Pancreas (tissue), 10 donors: ENCODE measurements at regions not wholly inside any gene's neighbourhood (a gene's known extent, or its start where the extent isn't known, plus 50 kb on each side); places are given as distances from the start of the nearest gene placed in this dataset.

Experiments
- ATAC-seq, 4 donors: fragments of 200-7000 bp; cut with Tn5 transposase; one replicate each; pipeline versions ENCODE4 v1.8.0 to v1.9.1; 2020; ENCODE audit warnings: mild to moderate bottlenecking in 4 of 4, moderate library complexity in 4 of 4
- DNase-seq, 6 donors: peaks; one replicate each; pipeline ENCODE4 v3.0.0-alpha.2; 2020
- FAIRE-seq: peaks from 2 replicates; lab custom pipeline; 2012; peaks lifted over from hg19 to GRCh38; lab: Jason Lieb, UNC
- H3K27ac ChIP-seq, 4 donors: fragments of 200-600 bp; sonication (generic); 1 replicate in 3 of 4; 2 replicates in 1 of 4; pipeline versions ENCODE4 v1.5.0 to v1.8.0; 2020
- H3K27me3 ChIP-seq, 4 donors: fragments of 200-600 bp; one replicate each; pipeline ENCODE4 v1.8.0; 2021
- H3K36me3 ChIP-seq, 3 donors: fragments of 200-600 bp; sonication (generic) in 1 of 3; one replicate each; pipeline versions ENCODE4 v1.5.0 to v1.8.0; 2020 to 2021
- H3K4me1 ChIP-seq, 3 donors: fragments of 200-600 bp; one replicate each; pipeline ENCODE4 v1.8.0; 2021
- H3K4me3 ChIP-seq, 4 donors: fragments of 200-600 bp; sonication (generic) in 2 of 4; one replicate each; pipeline versions ENCODE4 v1.5.0 to v1.8.0; 2020 to 2021
- H3K9me3 ChIP-seq, 4 donors: fragments of 200-600 bp; one replicate each; pipeline ENCODE4 v1.8.0; 2021
- WGBS, 2 donors: extraction: QIAGEN DNeasy Blood & Tissue Kit; methylation state at CpG; one replicate each; pipeline ENCODE4 v1.1.7; 2013; 5-methylcytosine and 5-hydroxymethylcytosine counted together
- intact Hi-C, 3 donors: fragments of 100-400 bp; cut with DNase I; formaldehyde crosslinking; loops; one replicate each; pipeline versions ENCODE4 v1.11.1 to v1.14.2; 2022
- TF ChIP-seq, protein P1 (sequence below), 4 donors: fragments of 200-600 bp; sonication (generic) in 3 of 4; IDR thresholded peaks; one replicate each; pipeline versions ENCODE4 v1.5.0 to v1.8.0; 2021; ENCODE audit warnings: antibody characterized with exemption in 4 of 4
- donor health status: healthy with polysubstance abuse.
- donor health status: DM: no; HTN: no; CAD: no; lungs with moderate emphysema.
- donor health status: DM: no; HTN: no; CAD: no.
- donor health status: control.
- donor health status: control.
- donor health status: Bipolar disorder and iron deficiency.
- donor health status: DM: yes; HTN: yes; CAD: no.
- donor health status: DM: no; HTN: no; CAD: no.
- donor health status: DM: no; HTN: no; CAD: no.
- donor health status: DM: yes; HTN: yes; CAD: no.

DNA sequence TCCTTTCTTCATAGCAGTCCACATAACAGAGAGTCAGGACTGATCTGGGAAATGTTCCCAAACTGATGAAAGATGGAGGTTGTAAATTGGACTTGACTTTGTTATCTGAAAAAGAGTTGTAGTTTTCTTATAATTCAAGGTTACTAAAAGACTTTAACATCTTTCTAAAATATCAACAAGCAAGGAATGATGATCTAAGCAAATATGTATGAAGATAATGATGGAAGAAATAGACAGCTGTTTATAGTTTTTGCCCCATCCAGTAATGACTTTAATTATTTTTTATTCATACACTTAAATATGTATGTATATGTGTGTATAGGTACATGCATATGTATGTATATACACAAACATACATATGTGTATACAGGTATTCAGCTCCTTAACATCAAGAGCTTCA lies 411.1 kb upstream of the SPOCK3 start:
- FAIRE-seq: no peak
- TF ChIP-seq, protein P1, sequence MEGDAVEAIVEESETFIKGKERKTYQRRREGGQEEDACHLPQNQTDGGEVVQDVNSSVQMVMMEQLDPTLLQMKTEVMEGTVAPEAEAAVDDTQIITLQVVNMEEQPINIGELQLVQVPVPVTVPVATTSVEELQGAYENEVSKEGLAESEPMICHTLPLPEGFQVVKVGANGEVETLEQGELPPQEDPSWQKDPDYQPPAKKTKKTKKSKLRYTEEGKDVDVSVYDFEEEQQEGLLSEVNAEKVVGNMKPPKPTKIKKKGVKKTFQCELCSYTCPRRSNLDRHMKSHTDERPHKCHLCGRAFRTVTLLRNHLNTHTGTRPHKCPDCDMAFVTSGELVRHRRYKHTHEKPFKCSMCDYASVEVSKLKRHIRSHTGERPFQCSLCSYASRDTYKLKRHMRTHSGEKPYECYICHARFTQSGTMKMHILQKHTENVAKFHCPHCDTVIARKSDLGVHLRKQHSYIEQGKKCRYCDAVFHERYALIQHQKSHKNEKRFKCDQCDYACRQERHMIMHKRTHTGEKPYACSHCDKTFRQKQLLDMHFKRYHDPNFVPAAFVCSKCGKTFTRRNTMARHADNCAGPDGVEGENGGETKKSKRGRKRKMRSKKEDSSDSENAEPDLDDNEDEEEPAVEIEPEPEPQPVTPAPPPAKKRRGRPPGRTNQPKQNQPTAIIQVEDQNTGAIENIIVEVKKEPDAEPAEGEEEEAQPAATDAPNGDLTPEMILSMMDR (IDR thresholded peaks at IDR 0.05): no peak
- H3K27me3 ChIP-seq: peaks cover 0 to 2% (median 0%) of the 10 kb centered on the region in 4 donors
- H3K36me3 ChIP-seq: no peaks in the 10 kb centered on the region
- no peaks in the 10 kb centered on the region for H3K9me3 ChIP-seq
- no peak overlapping the region for H3K27ac ChIP-seq
- DNase-seq: no peak
- ATAC-seq: no peak
- H3K4me3 ChIP-seq: no peak overlapping the region
- H3K4me1 ChIP-seq: no peaks in the 10 kb centered on the region
- intact Hi-C loops: no loop called here

DNA sequence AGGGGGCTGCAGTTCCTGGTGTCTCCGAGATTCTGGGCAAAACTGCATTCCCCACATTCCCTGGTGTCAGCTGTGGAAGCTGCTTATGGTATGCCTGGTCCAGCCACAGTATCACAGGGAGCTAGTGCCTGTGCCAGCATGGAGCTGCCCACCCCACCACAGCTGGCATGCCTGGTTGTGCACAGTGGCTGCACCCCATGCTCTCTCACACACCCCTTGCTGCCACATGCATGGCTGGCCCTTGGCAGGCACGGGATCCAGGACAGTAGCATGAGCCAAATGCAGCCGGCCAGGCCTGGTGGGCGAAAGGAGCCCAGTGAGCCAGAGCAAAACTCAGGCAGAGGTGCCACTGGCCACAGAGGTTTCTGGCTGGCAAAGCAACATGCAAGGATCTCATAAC lies 418.0 kb upstream of the SPOCK3 start:
- Histone ChIP-seq H3K36me3 (no peaks in the 10 kb centered on the region), H3K4me1 (no peaks in the 10 kb centered on the region), H3K9me3 (no peaks in the 10 kb centered on the region), H3K27ac (no peak overlapping the region), H3K4me3 (no peak overlapping the region), H3K27me3 (peaks cover 0 to 3% (median 0%) of the 10 kb centered on the region in 4 donors)
- WGBS, 2 donors: 46 to 55% methylated on average over 4 of the region's 4 CpGs
- TF ChIP-seq, protein P1 (IDR thresholded peaks at IDR 0.05): no peak
- FAIRE-seq (no peak), DNase-seq (peak in 1 of 6 donors; percentile 34), ATAC-seq (no peak)
- intact Hi-C loops: no loop called here

DNA sequence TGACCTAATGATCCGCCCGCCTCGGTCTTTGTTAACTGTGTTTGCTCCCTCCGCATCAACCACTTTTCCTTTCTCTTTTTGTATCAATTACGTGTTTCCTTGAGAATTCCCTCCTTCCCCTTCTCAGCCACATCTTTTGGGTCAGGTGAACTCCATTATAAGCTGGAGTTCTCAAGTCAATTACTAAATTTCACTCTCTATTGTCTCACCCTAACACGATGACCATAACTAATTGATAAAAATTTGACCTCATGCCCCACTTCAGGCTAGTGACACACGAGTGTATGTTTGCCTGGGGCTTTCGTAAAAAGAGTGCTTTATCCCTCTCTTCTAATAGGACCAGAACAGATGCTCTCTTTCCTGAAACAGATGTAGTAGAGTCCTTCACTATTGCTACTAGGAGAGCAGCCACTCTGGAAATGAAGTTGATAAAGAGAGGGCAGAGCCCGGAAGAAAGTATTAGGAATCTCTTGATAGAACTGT lies 403.6 kb upstream of the ANXA10 start:
- H3K4me3 ChIP-seq: no peak overlapping the region
- no peak for FAIRE-seq
- H3K27me3 ChIP-seq: no peaks in the 10 kb centered on the region
- WGBS, 2 donors: 58 to 68% methylated on average over 9 of the region's 9 CpGs
- no peaks in the 10 kb centered on the region for H3K4me1 ChIP-seq
- DNase-seq: no peak
- intact Hi-C loops: no loop called here
- no peaks in the 10 kb centered on the region for H3K36me3 ChIP-seq
- H3K9me3 ChIP-seq: no peaks in the 10 kb centered on the region
- TF ChIP-seq, protein P1 (IDR thresholded peaks at IDR 0.05): no peak
- no peak for ATAC-seq
- H3K27ac ChIP-seq: no peak overlapping the region

- Histone ChIP-seq H3K4me3 (no peak overlapping the region), H3K36me3 (no peaks in the 10 kb centered on the region), H3K9me3 (no peaks in the 10 kb centered on the region), H3K4me1 (no peaks in the 10 kb centered on the region), H3K27ac (no peak overlapping the region), H3K27me3 (no peaks in the 10 kb centered on the region)
- ATAC-seq: no peak
- FAIRE-seq: no peak
- TF ChIP-seq, protein P1 (IDR thresholded peaks at IDR 0.05): no peak
- intact Hi-C loops: no loop called here
- no peak for DNase-seq
These were observed 389.9 kb upstream of the ANXA10 start for GRCh38 chr4:167702391-167702790.

GRCh38 chr4:167711517-167711916 lies 380.8 kb upstream of the ANXA10 start:
- Histone ChIP-seq H3K36me3 (no peaks in the 10 kb centered on the region), H3K4me3 (no peak overlapping the region), H3K27me3 (no peaks in the 10 kb centered on the region), H3K9me3 (no peaks in the 10 kb centered on the region), H3K4me1 (no peaks in the 10 kb centered on the region), H3K27ac (no peak overlapping the region)
- ATAC-seq (no peak), DNase-seq (no peak), FAIRE-seq (no peak)
- intact Hi-C loops: no loop called here
- WGBS, 2 donors: 53 to 61% methylated on average over 5 of the region's 5 CpGs
- TF ChIP-seq, protein P1 (IDR thresholded peaks at IDR 0.05): no peak
